HepG2 (cell line): ENCODE measurements at regions not wholly inside any gene's neighbourhood (a gene's known extent, or its start where the extent isn't known, plus 50 kb on each side); places are given as distances from the start of the nearest gene placed in this dataset.

Experiments used
- ATF5 ChIP-seq: sonication (generic); formaldehyde crosslinking; IDR thresholded peaks from 2 replicates; pipeline ENCODE4 v1.4.0; 2020; ENCODE audit warnings: mild to moderate bottlenecking, low read depth, missing genetic modification reagents
- BHLHE40 ChIP-seq: IDR thresholded peaks from 2 replicates; pipeline ENCODE4 v1.6.1; 2011; ENCODE audit warnings: low read length, improper control_type of control experiment
- EZH2 ChIP-seq: conservative IDR thresholded peaks from 2 replicates; pipeline ENCODE4 v1.6.1; 2012; ENCODE audit warnings: mild to moderate bottlenecking, low read depth, low read length, moderate library complexity
- HDAC2 ChIP-seq: sonication (generic); formaldehyde crosslinking; IDR thresholded peaks from 2 replicates; pipeline ENCODE4 v1.4.0; 2020; ENCODE audit warnings: missing genetic modification reagents
- NCOA1 ChIP-seq: sonication (generic); formaldehyde crosslinking; IDR thresholded peaks from 2 replicates; pipeline ENCODE4 v1.9.0; 2021; ENCODE audit warnings: missing genetic modification reagents
- NCOA2 ChIP-seq: sonication (generic); formaldehyde crosslinking; IDR thresholded peaks from 2 replicates; pipeline ENCODE4 v1.8.0; 2022; ENCODE audit warnings: inconsistent platforms
- NFIC ChIP-seq: IDR thresholded peaks from 2 replicates; pipeline ENCODE4 v1.6.1; 2012; ENCODE audit warnings: mild to moderate bottlenecking, low read length, inconsistent platforms
- NR2F6 ChIP-seq, 2 experiments: IDR thresholded peaks; 2 replicates each; pipeline ENCODE4 v1.6.1; 2016; ENCODE audit warnings: antibody characterized with exemption in 1 of 2, mild to moderate bottlenecking in 1 of 2
- POLR2AphosphoS5 ChIP-seq: IDR thresholded peaks from 2 replicates; pipeline ENCODE4 v1.6.1; 2012; ENCODE audit warnings: low read depth, low read length
- SP1 ChIP-seq, 2 experiments: fragments of 450-650 bp in 1 of 2; sonication (generic) in 1 of 2; formaldehyde crosslinking in 1 of 2; IDR thresholded peaks; 2 replicates each; pipeline versions ENCODE4 v1.4.0 to v1.6.1; 2016 to 2020; ENCODE audit warnings: missing genetic modification reagents in 1 of 2
- ZC3H13 ChIP-seq: sonication (generic); formaldehyde crosslinking; IDR thresholded peaks from 2 replicates; pipeline ENCODE4 v1.8.1; 2023; ENCODE audit warnings: mild to moderate bottlenecking, missing genetic modification reagents, moderate library complexity
- ZNF7 ChIP-seq: IDR thresholded peaks from 2 replicates; pipeline ENCODE4 v1.6.1; 2016; ENCODE audit warnings: missing biosample characterization, missing genetic modification reagents
- ZSCAN20 ChIP-seq: sonication (generic); formaldehyde crosslinking; IDR thresholded peaks from 2 replicates; pipeline ENCODE4 v1.4.0; 2020; ENCODE audit warnings: missing genetic modification reagents, mild to moderate bottlenecking, borderline replicate concordance
- TF ChIP-seq, protein P1 (sequence below): sonication (generic); formaldehyde crosslinking; IDR thresholded peaks from 2 replicates; pipeline ENCODE4 v1.4.0; 2020; ENCODE audit warnings: missing genetic modification reagents, borderline replicate concordance

- no peak for TF ChIP-seq NFIC
- no peak for TF ChIP-seq ATF5 (CRISPR knock-in tag)
- no peak for TF ChIP-seq NCOA2 (CRISPR knock-in tag)
- TF ChIP-seq, protein P1, sequence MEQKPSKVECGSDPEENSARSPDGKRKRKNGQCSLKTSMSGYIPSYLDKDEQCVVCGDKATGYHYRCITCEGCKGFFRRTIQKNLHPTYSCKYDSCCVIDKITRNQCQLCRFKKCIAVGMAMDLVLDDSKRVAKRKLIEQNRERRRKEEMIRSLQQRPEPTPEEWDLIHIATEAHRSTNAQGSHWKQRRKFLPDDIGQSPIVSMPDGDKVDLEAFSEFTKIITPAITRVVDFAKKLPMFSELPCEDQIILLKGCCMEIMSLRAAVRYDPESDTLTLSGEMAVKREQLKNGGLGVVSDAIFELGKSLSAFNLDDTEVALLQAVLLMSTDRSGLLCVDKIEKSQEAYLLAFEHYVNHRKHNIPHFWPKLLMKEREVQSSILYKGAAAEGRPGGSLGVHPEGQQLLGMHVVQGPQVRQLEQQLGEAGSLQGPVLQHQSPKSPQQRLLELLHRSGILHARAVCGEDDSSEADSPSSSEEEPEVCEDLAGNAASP (CRISPR knock-in tag), result no peak
- no peak for TF ChIP-seq BHLHE40
- no peak for TF ChIP-seq EZH2
- no peak for TF ChIP-seq ZNF7 (CRISPR knock-in tag)
- TF ChIP-seq ZSCAN20 (CRISPR knock-in tag), result no peak
- no peak for TF ChIP-seq SP1 (IDR thresholded peaks at IDR 0.05)
- TF ChIP-seq SP1 (CRISPR knock-in tag; IDR thresholded peaks at IDR 0.05), result no peak
- TF ChIP-seq NR2F6 (IDR thresholded peaks at IDR 0.05), result no peak
- no peak for TF ChIP-seq NR2F6 (CRISPR knock-in tag; IDR thresholded peaks at IDR 0.05)
- TF ChIP-seq POLR2AphosphoS5, result no peak
- TF ChIP-seq ZC3H13 (CRISPR knock-in tag), result no peak
- TF ChIP-seq NCOA1 (CRISPR knock-in tag), result no peak
- no peak for TF ChIP-seq HDAC2 (CRISPR knock-in tag)
Measured at GRCh38 chr5:42970636-42971559, 69.2 kb downstream of the ANXA2R start.
